Testis (tissue), 2 donors: ENCODE measurements at regions not wholly inside any gene's neighbourhood (a gene's known extent, or its start where the extent isn't known, plus 50 kb on each side); places are given as distances from the start of the nearest gene placed in this dataset.

ENCODE experiments used
- CTCF ChIP-seq, 3 experiments: fragments of 450-650 bp in 2 of 3; fragments of 200-600 bp in 1 of 3; sonication (generic) in 1 of 3; IDR thresholded peaks; one replicate each; pipeline ENCODE4 v1.5.1; 2016 to 2019; ENCODE audit warnings: antibody characterized with exemption in 3 of 3, mild to moderate bottlenecking in 2 of 3, moderate library complexity in 1 of 3
- POLR2A ChIP-seq: fragments of 450-650 bp; IDR thresholded peaks from one replicate; pipeline ENCODE4 v1.6.1; 2017; ENCODE audit warnings: antibody characterized with exemption, mild to moderate bottlenecking, moderate library complexity

GRCh38 chr10:63806330-63806729, 285.1 kb downstream of the REEP3 start:
- TF ChIP-seq CTCF (IDR thresholded peaks at IDR 0.05), result no peak
- no peak for TF ChIP-seq POLR2A
